ENCODE measurements at regions not wholly inside any gene's neighbourhood (a gene's known extent, or its start where the extent isn't known, plus 50 kb on each side); places are given as distances from the start of the nearest gene placed in this dataset.

DNA sequence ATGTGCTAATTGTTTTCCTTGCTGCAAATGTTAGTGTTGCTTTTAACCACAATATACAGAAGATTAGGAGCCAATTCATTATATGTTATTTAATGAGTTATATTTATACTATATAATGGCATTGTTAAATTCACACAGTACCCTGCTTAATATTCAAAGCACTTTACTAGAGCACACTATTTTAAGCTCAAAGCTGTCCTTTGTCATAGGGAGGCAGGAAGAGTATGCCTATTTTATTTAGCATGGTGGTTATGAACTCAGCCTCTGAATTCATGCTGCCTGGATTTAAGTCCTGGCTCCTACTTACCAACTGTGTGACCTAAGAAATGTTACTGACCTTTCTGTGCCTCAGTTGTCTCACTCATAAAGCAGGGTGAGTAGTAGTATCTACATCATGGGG is 80.5 kb downstream of the FASTKD2 start:
- DNase-seq: no peak

DNA sequence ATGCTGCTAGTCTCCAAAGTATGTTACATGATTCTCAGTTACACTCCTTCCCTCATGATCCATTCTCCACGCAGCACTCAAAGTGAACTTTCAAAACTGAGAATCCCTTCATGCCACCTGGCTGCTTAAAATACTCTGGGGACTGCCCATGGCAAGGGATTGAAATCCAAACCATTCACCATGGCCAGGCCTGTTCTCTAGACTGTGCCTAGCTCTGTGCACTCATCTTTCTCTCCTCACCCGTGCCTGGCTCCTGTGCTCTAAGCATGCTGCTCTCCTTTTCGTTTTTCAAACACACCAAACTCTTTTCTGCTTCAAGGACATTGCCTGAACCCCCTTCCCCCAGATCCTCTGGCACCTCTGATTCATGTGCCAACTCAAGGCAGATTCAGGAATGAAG is 80.9 kb downstream of the FASTKD2 start:
- DNase-seq: no peak

DNA sequence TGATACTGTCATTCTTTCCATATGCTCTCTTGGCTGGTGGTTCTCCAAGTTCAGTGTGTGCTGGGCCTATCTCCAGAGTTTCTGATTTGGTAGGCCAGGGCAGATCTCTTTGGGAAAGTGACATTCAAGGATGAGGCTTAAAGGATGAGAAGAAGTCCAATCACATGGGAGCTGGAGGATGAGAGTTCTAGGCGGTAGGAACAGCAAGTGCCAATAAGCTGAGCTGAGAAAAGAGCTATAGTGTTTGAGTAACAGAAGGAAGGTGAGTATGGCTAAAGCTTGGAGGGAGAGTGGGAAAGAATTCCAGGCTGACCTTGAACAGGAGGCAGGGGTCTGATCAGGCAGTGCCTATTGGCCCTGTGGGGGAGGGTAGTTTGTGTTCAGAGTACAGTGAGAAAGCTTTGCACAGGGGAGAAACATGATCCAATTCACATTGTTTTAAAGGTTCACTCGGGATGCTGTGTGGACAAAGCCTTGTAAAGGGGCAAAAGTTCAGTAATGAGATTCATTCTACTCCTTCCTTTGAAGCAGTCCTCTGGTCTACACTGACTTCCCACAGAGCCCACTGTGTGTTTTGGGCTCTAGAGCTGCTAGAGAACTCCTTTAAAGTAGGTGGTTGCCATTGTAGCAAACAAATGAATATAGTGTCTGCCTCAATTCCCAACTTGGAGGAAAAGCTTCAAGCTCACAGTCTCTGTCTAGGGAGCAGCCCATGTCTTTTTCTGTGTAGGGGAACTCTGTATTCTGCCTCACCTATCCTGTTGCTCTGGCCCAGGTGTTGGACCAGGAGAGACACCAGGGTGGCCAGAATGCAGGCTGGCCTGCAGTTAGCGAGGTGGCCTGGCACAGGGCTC is 81.8 kb downstream of the FASTKD2 start:
- no peak for DNase-seq

DNA sequence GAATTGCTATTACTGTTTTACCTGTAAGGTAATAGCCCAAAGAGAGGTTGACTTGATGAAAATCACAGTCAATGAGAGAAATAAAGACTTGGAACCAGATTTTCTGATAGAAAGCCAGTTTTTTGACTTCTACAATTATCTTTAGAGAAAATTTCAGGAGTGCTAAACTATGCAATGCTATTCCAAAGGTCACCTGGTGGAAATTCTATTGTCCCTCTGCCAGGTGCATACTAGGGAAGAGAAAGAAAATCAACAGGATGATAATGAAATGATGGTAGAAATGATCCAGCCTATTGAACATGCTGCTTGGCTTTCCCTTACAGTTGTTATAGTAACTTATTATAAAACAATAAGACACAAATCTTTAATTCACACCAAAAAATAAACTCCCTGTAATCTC is 85.0 kb downstream of the FASTKD2 start:
- no peak for DNase-seq

DNA sequence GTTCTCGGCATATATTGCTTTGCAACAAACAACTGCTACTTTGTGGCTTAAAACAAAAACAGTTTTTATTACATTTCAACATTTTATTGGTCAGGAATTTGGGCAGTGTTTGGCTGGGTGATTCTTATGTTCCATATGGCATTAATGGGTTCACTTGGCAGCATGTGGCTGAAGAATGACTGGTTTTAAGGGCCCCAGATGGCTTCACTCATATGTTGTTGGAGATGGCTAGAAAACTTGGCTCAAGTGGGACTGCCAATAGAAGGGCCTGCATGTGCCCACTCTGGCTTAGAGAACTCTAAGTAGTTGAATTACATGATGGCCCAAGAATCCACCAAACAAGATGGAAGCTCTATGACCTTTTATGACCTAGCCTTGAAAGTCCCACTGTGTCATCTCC is 86.1 kb downstream of the FASTKD2 start:
- DNase-seq: no peak

DNA sequence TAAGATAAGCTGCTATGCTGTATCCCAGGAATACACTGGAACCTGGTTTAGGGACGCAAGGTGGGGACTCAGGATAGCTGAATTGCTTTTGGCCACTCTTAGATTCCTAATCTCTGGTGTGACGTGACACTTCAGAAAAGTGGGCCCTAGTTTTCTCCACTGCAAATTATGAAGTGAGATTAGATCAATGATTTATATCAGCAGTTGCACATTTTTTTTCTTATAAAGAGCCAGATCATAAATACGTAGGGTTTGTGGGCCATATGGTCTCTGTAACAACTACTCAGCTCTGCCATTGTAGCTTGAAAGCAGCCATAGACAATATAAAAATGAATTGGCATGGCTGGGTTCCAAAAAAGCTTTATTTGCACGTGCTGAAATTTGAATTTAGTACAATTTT is 85.4 kb upstream of the CPO start:
- DNase-seq: no peak

DNA sequence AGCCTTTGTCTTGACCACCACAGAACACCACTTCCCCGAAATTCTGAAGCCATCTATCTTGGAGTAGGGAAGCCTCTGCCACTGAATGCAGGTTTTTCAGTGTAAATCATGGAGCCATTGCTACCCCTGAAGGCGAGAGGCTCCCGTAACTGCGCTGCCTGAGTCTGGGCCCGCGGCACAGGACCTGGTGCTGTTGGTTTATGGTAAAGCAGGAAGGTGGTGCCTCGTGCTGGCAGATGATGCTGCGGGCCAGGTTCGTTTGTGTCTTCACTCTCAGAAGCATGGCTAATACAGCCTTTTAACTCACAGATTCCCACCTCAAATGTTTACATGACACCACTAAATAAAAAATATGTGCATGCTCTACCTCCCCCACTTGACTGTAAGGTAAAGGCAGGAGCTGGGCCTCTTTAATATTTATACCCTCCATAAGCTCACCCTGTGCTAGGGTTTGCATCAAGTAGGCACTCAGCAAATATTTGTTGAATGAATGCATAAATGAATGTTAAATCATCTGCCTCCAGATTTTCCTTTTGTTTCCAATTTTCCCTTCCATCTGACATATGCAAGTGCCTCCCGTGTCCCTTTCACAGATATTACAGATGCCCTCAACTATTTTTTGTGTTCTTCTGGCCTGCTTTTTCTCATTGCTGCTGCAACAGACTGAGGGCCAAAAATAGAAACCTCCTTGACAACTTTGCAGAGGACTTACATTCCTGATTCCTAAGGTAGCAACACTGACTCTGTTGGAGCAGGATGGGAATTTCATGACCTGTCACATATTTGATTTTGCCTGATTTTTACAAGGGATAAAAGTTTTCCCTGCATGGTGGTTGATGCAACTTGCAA is 83.5 kb upstream of the CPO start:
- DNase-seq: no peak

DNA sequence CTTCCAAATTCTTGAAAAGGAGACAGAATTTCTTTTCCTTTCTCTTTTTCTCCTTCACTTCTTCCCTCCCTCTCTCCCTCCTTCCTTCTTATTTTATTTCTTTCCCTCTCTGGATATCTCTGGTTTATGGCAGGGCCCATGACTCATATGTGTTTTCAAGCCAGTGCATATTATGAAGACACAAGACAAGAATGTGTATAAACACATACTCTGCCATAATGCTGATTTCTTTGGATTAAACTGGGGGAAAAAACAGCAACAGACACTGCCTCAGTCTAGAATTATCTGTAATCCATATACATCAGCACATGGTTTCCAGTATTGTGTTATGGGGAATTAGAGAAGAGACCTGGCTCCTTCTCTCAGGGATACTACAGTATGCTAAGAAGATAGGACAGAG is 82.8 kb upstream of the CPO start:
- DNase-seq: no peak

DNA sequence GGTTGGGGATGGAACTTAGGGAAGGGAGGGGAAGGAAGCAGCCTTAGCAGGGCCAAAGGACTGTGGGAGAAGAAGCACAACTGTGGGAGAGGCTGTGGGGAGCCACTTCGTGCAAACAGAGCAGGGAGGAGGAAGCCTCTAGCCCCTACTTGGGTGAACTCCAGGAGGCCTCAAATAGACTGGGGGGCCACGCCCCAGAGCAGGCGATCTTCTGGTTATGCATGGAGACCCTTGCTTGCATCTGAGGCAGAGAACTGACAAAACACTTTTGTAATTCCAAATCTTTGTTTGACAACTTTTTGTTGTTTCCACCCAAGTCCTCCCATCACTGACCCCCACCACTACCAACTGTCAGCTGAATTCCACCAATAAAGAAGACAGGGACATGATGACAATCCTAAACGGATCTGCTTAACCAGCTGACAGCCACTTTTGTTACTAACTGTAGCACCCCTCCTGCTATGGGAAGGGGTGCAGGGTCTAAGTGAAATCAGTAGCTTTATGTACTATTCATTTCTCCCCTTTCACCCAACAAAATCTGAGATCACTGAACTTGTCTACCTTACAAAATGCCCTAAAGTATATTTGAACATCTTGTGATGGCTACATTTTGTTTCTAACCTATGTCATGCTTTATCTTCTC is 80.5 kb upstream of the CPO start:
- no peak for DNase-seq

DNA sequence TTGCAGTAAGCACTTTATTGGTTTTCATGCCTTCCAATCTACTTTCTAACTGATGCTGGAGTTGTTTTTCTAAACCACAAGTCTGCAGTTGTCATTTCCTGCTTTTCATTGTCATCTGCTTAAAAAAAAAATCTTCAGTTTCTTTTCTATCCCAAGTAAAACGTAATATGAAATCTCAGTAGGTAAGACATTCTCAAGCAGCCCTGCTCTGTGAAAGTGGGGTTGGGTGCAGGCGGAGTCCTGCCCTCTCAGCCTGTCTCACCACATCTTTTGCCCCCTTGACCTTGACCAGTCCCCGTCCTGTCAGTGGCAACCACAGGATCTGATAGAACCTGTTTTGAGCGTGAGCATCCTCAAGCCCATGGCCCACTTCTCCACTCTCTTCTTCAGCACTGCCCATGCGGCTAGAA is 80.0 kb upstream of the CPO start:
- DNase-seq: no peak

DNA sequence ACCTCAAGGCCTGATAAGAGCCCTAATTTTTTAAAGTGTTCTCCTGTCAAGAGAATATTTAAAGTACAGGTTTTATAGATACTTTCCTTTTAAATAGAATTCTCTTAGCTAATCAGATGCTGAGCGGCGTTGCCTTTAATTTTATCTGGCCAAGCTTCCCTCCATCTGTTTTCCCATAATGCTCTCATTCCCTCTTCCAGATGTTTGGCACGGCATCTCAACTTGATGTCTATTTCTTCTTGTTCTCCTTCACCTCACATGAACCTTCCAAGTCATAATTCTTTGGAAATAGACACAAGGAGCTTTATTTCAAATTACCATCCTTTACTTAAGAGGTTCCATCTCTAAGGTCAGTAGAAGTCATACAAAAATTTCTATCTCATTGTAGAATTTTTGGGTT is 76.1 kb upstream of the CPO start:
- DNase-seq: no peak

DNA sequence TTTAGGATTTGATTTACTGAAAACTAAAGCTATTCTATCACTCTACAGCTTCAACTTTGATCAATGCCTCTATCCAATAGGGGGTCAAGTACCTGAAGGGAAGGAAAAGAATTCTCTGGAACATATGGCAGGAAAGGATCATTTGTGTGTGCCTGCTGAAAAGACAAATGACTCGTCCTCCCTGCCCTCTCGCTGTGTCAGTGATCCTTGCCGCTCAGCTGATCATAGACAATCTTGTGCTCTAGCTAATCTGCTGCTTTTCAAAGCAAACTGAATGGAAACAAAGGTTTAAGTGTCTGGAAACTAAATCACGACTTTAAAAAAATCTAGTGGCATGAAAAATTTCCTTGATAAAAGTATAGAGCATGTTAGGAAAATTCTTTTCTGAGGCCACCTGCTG is 75.6 kb upstream of the CPO start:
- DNase-seq: no peak

DNA sequence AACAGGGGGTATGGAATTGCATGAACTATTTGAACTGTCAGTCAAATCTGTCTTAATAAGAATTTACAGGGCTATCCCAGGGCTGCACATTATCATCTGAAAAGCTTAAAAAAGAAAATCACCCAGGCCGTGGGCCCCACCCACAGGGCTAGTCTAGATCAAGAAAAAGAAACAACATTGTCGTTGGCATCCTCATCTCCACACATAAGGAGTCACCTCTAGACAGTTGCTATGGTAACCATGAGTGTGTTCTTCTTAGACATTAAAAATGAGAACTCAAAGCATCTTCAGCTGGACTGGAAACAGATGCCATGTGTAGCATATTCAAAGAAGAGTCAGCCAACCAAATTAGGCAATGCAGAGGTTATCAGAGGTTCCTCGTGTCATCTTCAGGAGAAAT is 72.3 kb upstream of the CPO start:
- DNase-seq: no peak

DNA sequence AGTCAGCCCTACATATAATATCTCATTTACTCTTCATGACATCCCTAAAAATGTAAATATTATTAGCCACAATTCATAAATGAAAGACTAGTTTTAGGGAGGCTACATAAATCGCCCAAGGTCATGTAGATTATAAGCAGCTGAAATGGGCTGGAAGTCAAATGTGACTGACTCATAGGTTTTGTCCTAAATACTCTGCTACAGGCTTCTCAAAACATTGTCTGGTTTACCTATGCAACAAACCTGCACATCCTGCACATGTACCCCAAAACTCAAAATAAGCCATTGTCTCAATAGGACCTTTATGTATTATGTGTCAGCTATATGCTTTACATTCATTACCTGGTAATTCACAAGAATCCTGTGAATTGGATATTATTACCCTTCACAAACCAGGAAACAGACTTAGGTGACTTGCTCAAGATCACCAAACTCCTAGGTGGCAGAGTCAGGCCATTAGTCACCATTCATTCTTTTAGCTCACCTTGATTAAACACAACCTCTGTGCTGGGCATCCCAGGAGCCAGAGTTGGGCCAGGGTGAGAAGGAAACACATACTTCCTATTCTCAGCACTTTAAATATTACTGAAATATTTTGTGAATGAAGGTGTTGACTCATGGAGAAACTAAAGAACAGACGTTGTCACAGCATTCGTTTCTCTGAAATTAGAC is 69.4 kb upstream of the CPO start:
- no peak for DNase-seq

DNA sequence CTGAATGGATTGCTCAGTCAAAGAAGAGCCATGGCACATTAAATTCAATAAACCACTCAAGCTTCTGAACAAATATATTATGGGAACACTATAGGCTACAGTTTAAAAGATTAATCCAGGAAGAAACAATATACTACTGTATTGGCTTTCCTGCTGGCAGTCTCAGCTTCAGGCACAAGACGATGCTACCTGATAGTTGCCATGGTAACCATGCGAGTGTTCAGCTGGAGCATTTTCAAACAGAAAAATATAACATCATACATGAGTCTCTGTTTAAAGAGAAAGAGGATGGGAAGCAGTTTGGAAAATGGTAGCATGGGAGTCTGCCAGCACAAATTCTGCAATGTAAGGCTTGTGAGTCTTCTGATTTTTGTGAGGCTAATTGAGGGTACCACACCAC is 65.9 kb upstream of the CPO start:
- DNase-seq: peak; percentile 23

DNA sequence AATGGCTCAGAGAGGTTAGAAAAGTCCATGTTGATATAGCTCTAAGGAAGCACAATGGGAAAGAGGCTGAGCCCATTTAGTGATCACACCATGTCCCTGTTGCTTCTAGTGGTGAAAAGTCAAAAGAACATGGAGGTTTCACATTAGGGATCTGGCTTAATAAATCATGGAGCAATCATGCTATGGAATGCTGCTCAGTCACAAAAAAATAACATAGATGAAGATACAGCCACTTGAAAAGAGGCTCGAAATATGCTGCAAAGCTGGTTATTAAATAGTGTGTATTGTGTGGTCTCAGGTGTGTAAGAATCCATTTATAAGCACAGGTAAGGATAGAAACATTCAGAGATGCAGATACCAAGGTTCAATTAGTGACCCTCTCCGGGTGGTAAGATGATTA is 63.6 kb upstream of the CPO start:
- no peak for DNase-seq

DNA sequence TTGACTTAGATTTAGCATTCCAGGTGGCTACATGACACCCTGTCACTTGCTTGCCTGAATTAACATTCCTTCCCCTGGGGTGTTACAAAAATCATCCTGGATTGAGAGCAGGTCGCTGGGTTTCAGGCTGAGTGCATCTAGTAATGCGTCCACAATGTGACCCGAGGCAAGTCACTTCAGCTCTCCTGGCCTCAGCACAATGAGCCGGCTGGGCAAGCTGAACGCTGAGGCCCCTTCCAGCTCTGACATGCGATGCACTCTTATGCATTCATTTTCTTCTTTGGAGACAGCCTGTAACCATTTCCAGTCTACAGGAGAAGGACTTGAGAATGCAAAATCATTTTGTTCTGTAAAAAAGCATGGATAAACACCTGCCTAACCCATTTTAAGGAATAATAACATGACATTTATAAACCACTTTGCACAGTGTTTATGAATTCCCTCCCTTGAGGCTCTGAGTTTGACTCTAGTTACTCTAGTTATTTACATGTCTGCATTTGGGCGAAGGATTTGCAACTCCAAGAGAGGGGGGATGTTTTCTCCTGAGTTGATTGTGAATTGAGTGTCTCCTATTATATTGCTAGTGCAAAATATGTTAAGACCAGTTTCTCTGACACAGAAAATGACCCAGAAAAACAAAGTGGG is 63.0 kb upstream of the CPO start:
- DNase-seq: no peak

DNA sequence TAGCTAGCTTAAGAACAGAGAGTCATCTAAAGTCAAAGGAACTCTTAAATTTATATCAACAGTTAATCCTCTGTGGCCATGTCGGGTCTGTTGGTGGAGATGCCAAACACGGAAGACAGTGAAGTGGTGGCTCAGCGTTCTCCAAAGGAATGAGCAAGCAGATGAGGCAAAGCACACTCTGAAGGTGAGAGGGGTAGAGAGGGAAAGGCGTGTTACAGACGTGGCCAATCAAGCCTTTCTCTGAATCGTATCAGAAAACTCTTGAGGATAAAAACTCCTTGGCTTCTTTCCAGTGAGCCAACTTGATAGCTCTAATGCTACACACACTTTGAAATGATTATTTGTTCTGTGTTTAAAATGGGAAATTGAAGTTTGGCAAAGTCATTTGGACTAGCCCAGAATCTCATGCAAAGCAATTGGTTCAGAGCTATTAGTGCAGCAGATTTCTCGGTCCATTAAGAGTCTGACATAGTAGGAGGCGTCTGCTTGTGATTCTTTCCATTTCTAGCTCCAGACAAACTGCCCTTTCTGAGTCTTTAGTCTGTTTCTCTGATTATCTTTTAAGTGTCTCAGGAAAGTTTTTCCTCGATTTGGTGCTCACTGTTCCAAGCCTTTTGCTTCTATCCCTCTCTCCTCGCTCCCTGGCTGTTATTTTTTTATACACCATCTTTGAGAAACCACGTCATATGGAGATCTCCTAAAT is 57.5 kb upstream of the CPO start:
- no peak for DNase-seq

DNA sequence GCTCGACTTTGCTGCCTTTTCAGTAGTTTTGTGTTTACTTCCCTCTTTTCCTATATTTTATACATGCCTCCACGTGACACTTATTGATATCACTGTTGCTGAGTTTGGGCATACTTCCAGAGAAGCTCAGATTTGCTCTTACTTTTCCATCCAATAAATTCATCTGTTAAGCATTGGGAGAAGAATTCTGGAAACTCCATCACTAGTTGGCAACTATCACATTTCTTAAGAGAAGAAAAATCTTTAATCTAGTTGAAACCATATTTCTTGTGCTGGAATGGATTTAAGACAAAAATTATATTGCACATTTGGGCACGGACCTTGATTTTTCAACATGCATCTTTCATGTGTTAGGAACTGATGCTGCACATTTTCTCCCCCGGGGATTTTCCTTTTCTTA is 52.6 kb upstream of the CPO start:
- no peak for DNase-seq

DNA sequence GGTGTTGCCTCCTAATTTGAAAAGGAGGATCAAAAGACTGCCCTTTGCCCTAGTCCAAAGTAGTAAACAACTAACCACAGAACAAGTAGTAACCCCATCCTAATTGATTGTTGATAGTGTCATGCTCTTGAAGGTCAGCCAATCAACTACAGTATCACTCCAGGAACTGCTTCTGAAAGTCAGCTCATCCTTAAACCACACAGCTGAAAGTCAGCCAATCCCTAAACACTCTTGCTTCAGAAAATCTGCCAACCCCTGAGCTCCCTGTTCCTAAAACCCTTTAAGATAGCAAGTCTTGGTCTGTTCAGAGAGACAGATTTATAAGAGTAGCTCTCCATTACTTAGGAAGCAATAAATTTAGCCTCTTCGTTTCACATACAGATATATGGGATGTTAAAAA is 51.6 kb upstream of the CPO start:
- DNase-seq: no peak

Data from hematopoietic multipotent progenitor cell treated with erythropoietin and hydrocortisone succinate and interleukin-3 and kit ligand, for 8 days (in vitro differentiated cells).